Smooth muscle cell (in vitro differentiated cells): ENCODE measurements at regions not wholly inside any gene's neighbourhood (a gene's known extent, or its start where the extent isn't known, plus 50 kb on each side); places are given as distances from the start of the nearest gene placed in this dataset.

Source experiments
- DNase-seq: peaks from one replicate; lab custom pipeline; 2025; ENCODE audit not compliant: unreplicated experiment; lab: John Stamatoyannopoulos, UW
- H2AFZ ChIP-seq: fragments of 200-600 bp; sonication (generic); 2 replicates; pipeline ENCODE4 v1.6.0; 2016; ENCODE audit warnings: antibody characterized with exemption, low read depth, mild to moderate bottlenecking
- H3F3A ChIP-seq: fragments of 200-600 bp; sonication (generic); 2 replicates; pipeline ENCODE4 v1.6.0; 2017; ENCODE audit warnings: antibody characterized with exemption, low read depth
- H3K27ac ChIP-seq: fragments of 200-600 bp; sonication (generic); 2 replicates; pipeline ENCODE4 v1.5.1; 2016; ENCODE audit warnings: low read depth, mild to moderate bottlenecking
- H3K27me3 ChIP-seq: fragments of 200-600 bp; sonication (generic); 2 replicates; pipeline ENCODE4 v1.6.1; 2016; ENCODE audit warnings: low read depth, mild to moderate bottlenecking
- H3K36me3 ChIP-seq: fragments of 200-600 bp; sonication (generic); 2 replicates; pipeline ENCODE4 v1.5.1; 2016; ENCODE audit warnings: low read depth
- H3K4me1 ChIP-seq: fragments of 200-600 bp; sonication (generic); 2 replicates; pipeline ENCODE4 v1.5.1; 2016; ENCODE audit warnings: low read depth
- H3K4me2 ChIP-seq: fragments of 200-600 bp; sonication (generic); 2 replicates; pipeline ENCODE4 v1.6.0; 2016; ENCODE audit warnings: mild to moderate bottlenecking
- H3K4me3 ChIP-seq: fragments of 200-600 bp; sonication (generic); 2 replicates; pipeline ENCODE4 v1.5.1; 2016; ENCODE audit warnings: mild to moderate bottlenecking
- H3K79me2 ChIP-seq: fragments of 200-600 bp; sonication (generic); 2 replicates; pipeline ENCODE4 v1.6.0; 2016; ENCODE audit warnings: low read depth, mild to moderate bottlenecking
- H3K9ac ChIP-seq: fragments of 200-600 bp; sonication (generic); 2 replicates; pipeline ENCODE4 v1.6.0; 2016; ENCODE audit warnings: low read depth
- H3K9me3 ChIP-seq: fragments of 200-600 bp; sonication (generic); replicated peaks from 2 replicates; pipeline ENCODE4 v1.5.1; 2016; ENCODE audit warnings: low read depth
- H4K20me1 ChIP-seq: fragments of 200-600 bp; sonication (generic); 2 replicates; pipeline ENCODE4 v1.6.0; 2016; ENCODE audit warnings: low read depth
- WGBS: methylation state at CpG from one replicate; pipeline ENCODE4 v1.1.7; 2016; ENCODE audit warnings: low lambda C conversion rate; 5-methylcytosine and 5-hydroxymethylcytosine counted together
- TF ChIP-seq, protein P1 (sequence below): fragments of 200-600 bp; sonication (generic); IDR thresholded peaks from 2 replicates; pipeline ENCODE4 v1.5.1; 2017; ENCODE audit warnings: borderline replicate concordance, mild to moderate bottlenecking, antibody characterized with exemption; ENCODE audit not compliant: insufficient read depth, poor library complexity, severe bottlenecking

DNA sequence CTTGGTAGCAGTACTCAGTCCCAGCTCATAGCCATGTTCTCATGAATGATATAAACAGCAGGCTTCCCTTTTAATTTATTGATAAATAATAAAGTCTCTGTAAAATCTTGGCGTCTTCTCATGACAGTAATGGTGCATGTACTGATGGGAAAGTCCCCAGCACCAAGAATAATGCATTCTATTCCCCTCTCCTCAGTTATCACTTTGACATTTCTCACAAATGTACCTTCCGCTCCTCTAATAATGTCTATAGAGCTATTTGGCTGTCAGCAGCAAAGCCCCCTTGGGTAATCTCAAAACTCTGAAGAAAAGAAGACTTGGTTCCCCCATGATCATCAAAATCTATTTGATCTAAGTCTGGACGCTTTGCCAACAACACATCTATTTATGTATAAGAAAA is 185.0 kb upstream of the SPTLC3 start:
- no peaks in the 10 kb centered on the region for H3K79me2 ChIP-seq
- no peak overlapping the region for H3K4me3 ChIP-seq
- no peaks in the 10 kb centered on the region for H4K20me1 ChIP-seq
- no peak overlapping the region for H3K27ac ChIP-seq
- no peak overlapping the region for H3K9ac ChIP-seq
- no peaks in the 10 kb centered on the region for H3K36me3 ChIP-seq
- H3K27me3 ChIP-seq = no peaks in the 10 kb centered on the region
- no peak overlapping the region for H2AFZ ChIP-seq
- DNase-seq = no peak
- H3K4me1 ChIP-seq = no peaks in the 10 kb centered on the region
- H3F3A ChIP-seq = no peaks in the 10 kb centered on the region
- TF ChIP-seq, protein P1, sequence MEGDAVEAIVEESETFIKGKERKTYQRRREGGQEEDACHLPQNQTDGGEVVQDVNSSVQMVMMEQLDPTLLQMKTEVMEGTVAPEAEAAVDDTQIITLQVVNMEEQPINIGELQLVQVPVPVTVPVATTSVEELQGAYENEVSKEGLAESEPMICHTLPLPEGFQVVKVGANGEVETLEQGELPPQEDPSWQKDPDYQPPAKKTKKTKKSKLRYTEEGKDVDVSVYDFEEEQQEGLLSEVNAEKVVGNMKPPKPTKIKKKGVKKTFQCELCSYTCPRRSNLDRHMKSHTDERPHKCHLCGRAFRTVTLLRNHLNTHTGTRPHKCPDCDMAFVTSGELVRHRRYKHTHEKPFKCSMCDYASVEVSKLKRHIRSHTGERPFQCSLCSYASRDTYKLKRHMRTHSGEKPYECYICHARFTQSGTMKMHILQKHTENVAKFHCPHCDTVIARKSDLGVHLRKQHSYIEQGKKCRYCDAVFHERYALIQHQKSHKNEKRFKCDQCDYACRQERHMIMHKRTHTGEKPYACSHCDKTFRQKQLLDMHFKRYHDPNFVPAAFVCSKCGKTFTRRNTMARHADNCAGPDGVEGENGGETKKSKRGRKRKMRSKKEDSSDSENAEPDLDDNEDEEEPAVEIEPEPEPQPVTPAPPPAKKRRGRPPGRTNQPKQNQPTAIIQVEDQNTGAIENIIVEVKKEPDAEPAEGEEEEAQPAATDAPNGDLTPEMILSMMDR = no peak
- H3K9me3 ChIP-seq = no peaks in the 10 kb centered on the region
- WGBS = 99% methylated on average over 3 of the region's 3 CpGs
- H3K4me2 ChIP-seq = no peak overlapping the region

DNA sequence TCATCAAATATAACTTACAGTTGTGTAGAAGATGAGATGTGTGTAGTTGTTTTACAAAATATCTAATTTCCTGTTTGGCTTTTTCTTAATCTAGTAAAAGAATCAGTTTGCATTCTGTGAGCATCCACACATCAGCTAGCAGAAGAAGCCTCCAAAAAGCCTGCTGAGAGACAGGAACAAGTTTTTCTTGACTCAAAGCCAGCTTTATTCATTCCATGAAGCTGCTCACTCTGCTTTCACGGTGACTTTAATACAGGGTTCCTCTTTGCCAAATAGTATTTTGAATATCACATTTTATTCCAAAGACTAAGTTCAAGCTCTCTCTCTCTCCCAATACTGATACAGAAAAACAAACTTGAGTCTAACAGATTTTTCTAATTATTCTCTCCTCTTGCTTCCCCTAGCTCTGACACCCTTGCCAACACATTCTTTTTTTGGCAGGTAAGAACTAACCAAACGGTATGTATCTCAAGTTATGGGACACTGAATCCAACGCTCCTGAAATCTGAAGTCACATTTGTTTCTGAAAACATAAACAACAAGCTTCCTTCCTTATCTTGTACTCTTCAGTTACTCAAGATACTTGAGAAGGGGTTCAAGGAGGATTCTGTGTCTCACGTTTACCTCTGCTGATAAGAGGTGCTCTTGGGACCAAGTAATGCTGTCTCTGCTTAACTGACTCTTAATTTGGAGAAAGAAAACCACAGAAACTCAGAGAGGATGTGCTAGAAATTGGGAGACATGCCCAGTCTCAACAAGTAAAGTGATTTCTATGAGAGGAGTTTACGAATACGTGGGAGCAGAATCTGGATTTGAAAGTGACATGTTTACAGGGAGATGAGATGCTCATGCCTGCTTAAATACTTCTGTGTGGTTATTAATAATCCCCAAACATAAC is 184.2 kb upstream of the SPTLC3 start:
- H4K20me1 ChIP-seq = no peaks in the 10 kb centered on the region
- H3K27me3 ChIP-seq = no peaks in the 10 kb centered on the region
- no peaks in the 10 kb centered on the region for H3K4me1 ChIP-seq
- H3K9me3 ChIP-seq = no peaks in the 10 kb centered on the region
- no peak overlapping the region for H2AFZ ChIP-seq
- no peaks in the 10 kb centered on the region for H3K36me3 ChIP-seq
- TF ChIP-seq, protein P1 = no peak
- WGBS = 55% methylated on average over 6 of the region's 6 CpGs
- H3K79me2 ChIP-seq = no peaks in the 10 kb centered on the region
- H3K27ac ChIP-seq = no peak overlapping the region
- no peak for DNase-seq
- H3K9ac ChIP-seq = no peak overlapping the region
- no peak overlapping the region for H3K4me3 ChIP-seq
- H3K4me2 ChIP-seq = no peak overlapping the region
- no peaks in the 10 kb centered on the region for H3F3A ChIP-seq

DNA sequence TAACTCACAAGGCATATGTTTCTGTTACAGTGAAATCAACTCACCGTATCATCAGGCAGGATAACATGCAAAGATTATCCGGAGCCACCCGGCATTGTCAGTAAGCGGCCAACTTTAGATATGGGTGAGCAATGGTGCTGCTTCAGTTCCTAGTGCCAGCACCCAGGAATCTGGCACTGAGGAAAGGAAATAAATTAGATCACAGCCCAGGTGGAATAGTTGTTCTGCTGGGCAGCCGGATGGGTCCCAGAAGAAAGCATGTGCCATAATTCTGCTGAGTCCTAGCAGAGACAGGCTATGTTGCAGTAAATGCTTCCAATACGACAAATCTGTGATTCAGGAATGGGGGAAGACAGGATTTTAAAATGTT is 183.6 kb upstream of the SPTLC3 start:
- H3K27ac ChIP-seq = no peak overlapping the region
- no peak overlapping the region for H3K9ac ChIP-seq
- DNase-seq = no peak
- H3K4me1 ChIP-seq = no peaks in the 10 kb centered on the region
- H2AFZ ChIP-seq = no peak overlapping the region
- 47% methylated on average over 6 of the region's 6 CpGs for WGBS
- H3K9me3 ChIP-seq = no peaks in the 10 kb centered on the region
- TF ChIP-seq, protein P1 = no peak
- no peak overlapping the region for H3K4me3 ChIP-seq
- no peaks in the 10 kb centered on the region for H4K20me1 ChIP-seq
- no peaks in the 10 kb centered on the region for H3K27me3 ChIP-seq
- H3K79me2 ChIP-seq = no peaks in the 10 kb centered on the region
- H3K36me3 ChIP-seq = no peaks in the 10 kb centered on the region
- no peak overlapping the region for H3K4me2 ChIP-seq
- no peaks in the 10 kb centered on the region for H3F3A ChIP-seq

DNA sequence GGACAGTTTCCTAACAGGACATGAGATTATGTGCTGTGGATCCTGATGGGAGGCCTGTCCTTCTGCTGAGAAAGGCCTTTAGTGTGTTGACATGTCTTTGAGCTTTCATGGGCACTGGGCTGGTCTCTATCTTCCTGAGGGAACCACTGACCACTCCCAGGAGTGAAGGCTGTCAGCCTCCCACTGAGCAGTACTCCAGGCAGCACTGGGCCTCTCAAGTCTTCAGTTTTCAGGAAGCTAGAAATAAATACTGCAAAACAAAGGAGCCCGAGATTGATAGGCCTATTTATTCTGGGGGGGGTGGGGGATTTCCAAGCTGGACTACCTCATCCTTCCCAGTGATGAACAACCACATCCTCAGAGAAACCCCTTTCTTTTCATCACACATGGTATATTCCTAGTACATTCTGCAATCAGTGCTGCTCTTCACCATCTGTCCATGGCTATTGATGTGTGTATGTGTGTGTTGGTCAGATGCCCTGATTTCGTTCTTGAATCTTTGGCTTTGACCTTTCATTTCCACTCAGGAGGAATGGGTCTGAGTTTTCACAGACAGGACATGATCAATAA is 180.9 kb upstream of the SPTLC3 start:
- Histone ChIP-seq H3K9ac (no peak overlapping the region), H3K9me3 (no peaks in the 10 kb centered on the region), H3K4me3 (no peak overlapping the region), H3K79me2 (no peaks in the 10 kb centered on the region), H3K36me3 (no peaks in the 10 kb centered on the region), H3K27me3 (no peaks in the 10 kb centered on the region), H3F3A (no peaks in the 10 kb centered on the region), H3K4me2 (no peak overlapping the region), H2AFZ (no peak overlapping the region), H3K4me1 (no peaks in the 10 kb centered on the region), H4K20me1 (no peaks in the 10 kb centered on the region), H3K27ac (no peak overlapping the region)
- TF ChIP-seq, protein P1 = no peak
- no peak for DNase-seq
- 68% methylated on average over 2 of the region's 2 CpGs for WGBS
